ENCODE measurements at regions not wholly inside any gene's neighbourhood (a gene's known extent, or its start where the extent isn't known, plus 50 kb on each side); places are given as distances from the start of the nearest gene placed in this dataset.

DNA sequence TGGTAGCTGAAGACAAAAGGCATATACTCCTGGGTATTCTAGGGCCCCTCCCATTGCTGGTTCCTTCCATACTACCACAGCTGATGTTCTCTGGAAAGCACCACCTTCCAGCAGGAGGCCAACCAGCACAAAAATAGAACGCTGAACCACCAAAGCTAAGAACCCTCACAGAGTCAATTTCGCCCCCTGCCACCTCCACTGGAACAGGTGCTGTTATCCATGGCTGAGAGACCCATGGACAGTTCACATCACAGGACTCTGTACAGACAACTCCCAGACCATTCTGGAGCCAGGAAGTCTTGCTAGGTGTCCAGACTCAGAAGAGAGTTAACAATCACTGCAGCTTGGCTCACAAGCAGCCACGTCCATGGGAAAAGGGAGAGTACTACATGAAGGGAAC, 1851.5 kb upstream of the NUDT12 start:
- Histone ChIP-seq H3K36me3 (ENCODE audit: control insufficient read depth in 2 of 3, insufficient read depth in 3 of 3, low read length in 3 of 3) (no peaks in the 10 kb centered on the region), H3K9me3 (ENCODE audit: control insufficient read depth in 2 of 3, insufficient read depth in 1 of 3, low read length in 3 of 3) (no peaks in the 10 kb centered on the region), H3K27ac (ENCODE audit: low read depth in 2 of 2, low read length in 2 of 2) (no peak overlapping the region), H3K4me3 (ENCODE audit: low read length in 3 of 3) (no peak overlapping the region), H3K4me1 (ENCODE audit: control insufficient read depth in 2 of 3, insufficient read depth in 2 of 3, low read depth in 1 of 3, low read length in 3 of 3) (no peaks in the 10 kb centered on the region), H3K27me3 (ENCODE audit: control insufficient read depth, insufficient read depth, low read length) (no peaks in the 10 kb centered on the region), H3K9ac (ENCODE audit: low read length in 3 of 3) (no peak overlapping the region)
- no peak for FAIRE-seq
- no peak for DNase-seq
- TF ChIP-seq, protein P1, sequence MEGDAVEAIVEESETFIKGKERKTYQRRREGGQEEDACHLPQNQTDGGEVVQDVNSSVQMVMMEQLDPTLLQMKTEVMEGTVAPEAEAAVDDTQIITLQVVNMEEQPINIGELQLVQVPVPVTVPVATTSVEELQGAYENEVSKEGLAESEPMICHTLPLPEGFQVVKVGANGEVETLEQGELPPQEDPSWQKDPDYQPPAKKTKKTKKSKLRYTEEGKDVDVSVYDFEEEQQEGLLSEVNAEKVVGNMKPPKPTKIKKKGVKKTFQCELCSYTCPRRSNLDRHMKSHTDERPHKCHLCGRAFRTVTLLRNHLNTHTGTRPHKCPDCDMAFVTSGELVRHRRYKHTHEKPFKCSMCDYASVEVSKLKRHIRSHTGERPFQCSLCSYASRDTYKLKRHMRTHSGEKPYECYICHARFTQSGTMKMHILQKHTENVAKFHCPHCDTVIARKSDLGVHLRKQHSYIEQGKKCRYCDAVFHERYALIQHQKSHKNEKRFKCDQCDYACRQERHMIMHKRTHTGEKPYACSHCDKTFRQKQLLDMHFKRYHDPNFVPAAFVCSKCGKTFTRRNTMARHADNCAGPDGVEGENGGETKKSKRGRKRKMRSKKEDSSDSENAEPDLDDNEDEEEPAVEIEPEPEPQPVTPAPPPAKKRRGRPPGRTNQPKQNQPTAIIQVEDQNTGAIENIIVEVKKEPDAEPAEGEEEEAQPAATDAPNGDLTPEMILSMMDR (IDR thresholded peaks at IDR 0.05; ENCODE audit: borderline replicate concordance, extremely low read depth, insufficient read depth) = no peak
- intact Hi-C loops (cut with DNase I) = no loop called here

DNA sequence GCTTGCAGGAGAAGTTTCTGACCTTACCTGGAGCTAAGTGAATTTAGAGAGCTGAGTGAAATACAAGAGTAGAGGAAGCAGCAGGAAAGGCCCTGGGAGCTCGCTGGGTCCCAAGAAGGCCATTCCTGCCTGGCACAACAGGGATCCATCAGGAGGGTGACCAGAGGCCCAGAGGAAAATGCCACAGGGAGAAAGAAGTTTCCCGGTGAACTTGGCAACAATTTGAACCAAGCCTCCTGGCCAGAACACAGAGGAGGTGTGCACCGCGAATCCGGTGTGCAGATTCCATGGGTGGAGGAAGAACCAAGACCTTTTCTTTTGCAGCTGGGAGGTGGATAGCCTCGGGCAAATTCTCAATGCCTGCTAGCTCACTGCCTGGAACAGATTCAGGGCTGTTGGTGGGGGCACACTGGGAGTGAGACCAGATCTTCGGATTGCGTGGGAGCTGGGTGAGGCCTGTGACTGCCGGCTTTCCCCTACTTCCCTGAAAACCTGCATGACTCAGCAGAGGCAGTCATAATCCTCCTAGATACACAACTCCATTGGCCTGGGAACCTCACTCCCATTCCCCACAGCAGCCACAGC, 1850.9 kb upstream of the NUDT12 start:
- Histone ChIP-seq H3K4me3 (ENCODE audit: low read length in 3 of 3) (no peak overlapping the region), H3K9me3 (ENCODE audit: control insufficient read depth in 2 of 3, insufficient read depth in 1 of 3, low read length in 3 of 3) (no peaks in the 10 kb centered on the region), H3K36me3 (ENCODE audit: control insufficient read depth in 2 of 3, insufficient read depth in 3 of 3, low read length in 3 of 3) (no peaks in the 10 kb centered on the region), H3K4me1 (ENCODE audit: control insufficient read depth in 2 of 3, insufficient read depth in 2 of 3, low read depth in 1 of 3, low read length in 3 of 3) (no peaks in the 10 kb centered on the region), H3K9ac (ENCODE audit: low read length in 3 of 3) (no peak overlapping the region), H3K27ac (ENCODE audit: low read depth in 2 of 2, low read length in 2 of 2) (no peak overlapping the region), H3K27me3 (ENCODE audit: control insufficient read depth, insufficient read depth, low read length) (no peaks in the 10 kb centered on the region)
- intact Hi-C loops (cut with DNase I) = no loop called here
- TF ChIP-seq, protein P1 (IDR thresholded peaks at IDR 0.05; ENCODE audit: borderline replicate concordance, extremely low read depth, insufficient read depth) = no peak
- DNase-seq (peak in 1 of 5 donors; percentile 12), FAIRE-seq (no peak)

DNA sequence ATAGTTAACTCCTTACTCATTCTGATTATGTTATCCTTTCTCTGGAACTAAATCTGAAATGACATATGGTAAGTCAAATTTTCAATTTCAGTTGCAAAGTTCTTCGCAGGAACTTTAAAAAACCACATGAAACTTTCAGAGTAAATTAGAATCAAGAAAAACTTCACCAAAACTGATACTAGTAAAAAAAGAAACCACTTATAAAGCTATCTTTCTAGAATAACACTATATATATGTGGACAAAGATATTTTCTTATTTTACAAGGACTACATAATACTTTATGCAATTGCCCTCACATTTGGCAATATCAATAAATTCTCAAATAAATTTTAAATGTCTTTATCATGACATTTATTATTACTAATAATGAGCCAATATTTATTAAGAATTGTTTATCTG, 1847.1 kb upstream of the NUDT12 start:
- no peak for DNase-seq
- intact Hi-C loops (cut with DNase I) = no loop called here
- Histone ChIP-seq H3K27ac (ENCODE audit: low read depth in 2 of 2, low read length in 2 of 2) (no peak overlapping the region), H3K9me3 (ENCODE audit: control insufficient read depth in 2 of 3, insufficient read depth in 1 of 3, low read length in 3 of 3) (no peaks in the 10 kb centered on the region), H3K9ac (ENCODE audit: low read length in 3 of 3) (no peak overlapping the region), H3K4me3 (ENCODE audit: low read length in 3 of 3) (no peak overlapping the region), H3K27me3 (ENCODE audit: control insufficient read depth, insufficient read depth, low read length) (no peaks in the 10 kb centered on the region), H3K36me3 (ENCODE audit: control insufficient read depth in 2 of 3, insufficient read depth in 3 of 3, low read length in 3 of 3) (no peaks in the 10 kb centered on the region), H3K4me1 (ENCODE audit: control insufficient read depth in 2 of 3, insufficient read depth in 2 of 3, low read depth in 1 of 3, low read length in 3 of 3) (no peaks in the 10 kb centered on the region)
- TF ChIP-seq, protein P1 (IDR thresholded peaks at IDR 0.05; ENCODE audit: borderline replicate concordance, extremely low read depth, insufficient read depth) = no peak
- peak; percentile 3 for FAIRE-seq

DNA sequence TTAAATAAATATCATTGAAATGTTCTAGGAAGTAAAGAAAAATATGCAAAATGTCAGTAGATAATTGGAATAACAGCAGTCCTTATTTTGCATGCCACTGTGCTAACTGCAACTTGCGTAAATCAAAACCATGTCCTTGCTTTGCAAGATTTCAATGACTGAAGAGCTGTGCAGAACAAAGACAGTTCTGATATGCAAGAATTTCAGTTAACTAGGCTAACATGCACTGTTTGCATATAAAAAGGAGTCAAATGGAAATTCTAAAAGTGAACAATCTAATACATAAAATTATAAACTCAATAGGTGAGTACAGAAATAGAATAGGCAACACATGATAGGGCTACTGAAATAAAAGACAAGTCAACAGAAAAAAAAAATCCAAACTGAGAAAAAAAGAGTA, 1844.6 kb upstream of the NUDT12 start:
- Histone ChIP-seq H3K4me3 (ENCODE audit: low read length in 3 of 3) (no peak overlapping the region), H3K4me1 (ENCODE audit: control insufficient read depth in 2 of 3, insufficient read depth in 2 of 3, low read depth in 1 of 3, low read length in 3 of 3) (no peaks in the 10 kb centered on the region), H3K36me3 (ENCODE audit: control insufficient read depth in 2 of 3, insufficient read depth in 3 of 3, low read length in 3 of 3) (no peaks in the 10 kb centered on the region), H3K27ac (ENCODE audit: low read depth in 2 of 2, low read length in 2 of 2) (no peak overlapping the region), H3K9me3 (ENCODE audit: control insufficient read depth in 2 of 3, insufficient read depth in 1 of 3, low read length in 3 of 3) (no peaks in the 10 kb centered on the region), H3K27me3 (ENCODE audit: control insufficient read depth, insufficient read depth, low read length) (no peaks in the 10 kb centered on the region), H3K9ac (ENCODE audit: low read length in 3 of 3) (no peak overlapping the region)
- DNase-seq (no peak), FAIRE-seq (no peak)
- TF ChIP-seq, protein P1 (IDR thresholded peaks at IDR 0.05; ENCODE audit: borderline replicate concordance, extremely low read depth, insufficient read depth) = no peak
- intact Hi-C loops (cut with DNase I) = no loop called here
